GM12891 (cell line): ENCODE measurements at regions not wholly inside any gene's neighbourhood (a gene's known extent, or its start where the extent isn't known, plus 50 kb on each side); places are given as distances from the start of the nearest gene placed in this dataset.

ENCODE experiments used
- PAX5 ChIP-seq: IDR thresholded peaks from 2 replicates; pipeline ENCODE4 v1.6.1; 2011; ENCODE audit warnings: low read length, moderate library complexity, mild to moderate bottlenecking; ENCODE audit not compliant: insufficient read depth, severe bottlenecking
- POLR2A ChIP-seq: IDR thresholded peaks from 2 replicates; pipeline ENCODE4 v1.6.1; 2011; ENCODE audit warnings: low read depth, low read length, control low read depth
- POLR2AphosphoS5 ChIP-seq: IDR thresholded peaks from 2 replicates; pipeline ENCODE4 v1.6.1; 2011; ENCODE audit warnings: low read depth, low read length, control low read depth
- SPI1 ChIP-seq: IDR thresholded peaks from 2 replicates; pipeline ENCODE4 v1.6.1; 2011; ENCODE audit warnings: low read depth, low read length, control low read depth
- TAF1 ChIP-seq: IDR thresholded peaks from 2 replicates; pipeline ENCODE4 v1.6.1; 2011; ENCODE audit warnings: low read depth, low read length, control low read depth

DNA sequence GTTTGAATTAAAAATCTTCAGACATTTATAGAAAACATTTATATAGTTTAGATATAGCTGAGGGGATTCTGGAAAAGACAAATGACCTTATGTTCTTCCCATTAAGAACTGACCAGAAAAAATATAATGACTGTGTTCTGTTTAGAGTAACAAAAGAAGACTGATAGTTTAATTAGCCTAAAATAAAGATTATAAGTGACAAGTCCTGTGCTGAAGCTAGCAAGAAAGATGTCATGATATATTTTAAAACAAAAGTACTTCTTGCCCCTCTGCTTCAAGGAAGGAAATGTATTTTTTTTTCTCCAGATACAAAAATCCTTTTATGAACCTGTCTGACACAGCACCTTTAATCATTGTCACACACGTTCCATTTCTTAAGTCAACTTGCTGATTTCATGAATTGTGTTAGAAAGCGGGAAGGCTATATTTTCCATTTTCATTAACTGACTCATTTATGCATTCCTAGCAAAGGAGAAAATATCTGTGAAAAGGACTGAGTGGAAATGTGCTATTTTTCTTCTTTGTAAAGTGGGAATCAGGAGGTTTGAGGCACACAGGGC, 690.7 kb upstream of the GOT2 start:
- no peak for TF ChIP-seq TAF1
- no peak for TF ChIP-seq POLR2A
- no peak for TF ChIP-seq POLR2AphosphoS5
- no peak for TF ChIP-seq SPI1
- TF ChIP-seq PAX5: no peak
